ENCODE measurements at regions not wholly inside any gene's neighbourhood (a gene's known extent, or its start where the extent isn't known, plus 50 kb on each side); places are given as distances from the start of the nearest gene placed in this dataset.

DNA sequence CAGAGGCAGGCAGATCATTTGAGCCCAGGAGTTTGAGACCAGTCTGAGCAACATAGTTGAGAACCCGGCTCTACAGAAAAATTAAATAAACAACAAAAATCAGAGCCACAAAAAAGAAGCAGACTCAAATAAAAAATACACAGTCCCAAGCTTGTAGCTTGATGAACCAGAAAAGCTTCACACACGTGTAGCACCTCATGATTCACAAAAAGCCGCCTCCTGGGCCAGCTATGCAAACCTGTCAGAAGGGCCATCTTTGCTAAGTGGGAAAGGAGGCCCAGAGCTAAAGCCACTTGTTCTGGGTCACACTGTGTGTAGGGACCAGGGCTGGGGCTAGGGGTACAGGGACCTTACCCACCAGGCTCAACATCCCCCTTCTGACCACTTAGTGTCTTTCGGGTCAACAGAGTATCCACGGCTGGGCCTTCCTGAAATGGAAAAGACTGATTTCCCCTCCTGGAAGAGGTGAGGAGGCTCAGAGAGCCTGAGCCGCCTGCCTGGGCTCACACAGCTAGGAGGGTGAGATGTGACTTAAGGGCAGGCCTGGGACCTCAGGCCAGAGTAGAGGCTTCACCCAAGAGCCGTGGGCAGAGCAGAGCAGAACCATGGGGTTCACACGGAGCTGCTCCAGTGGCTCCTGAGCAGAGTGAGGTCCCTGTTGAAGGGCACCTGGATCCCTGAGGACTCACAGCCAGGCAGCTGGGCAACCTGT lies 269.6 kb downstream of the PARN start:
- DNase-seq (ENCODE audit: low spot score), result no peak

DNA sequence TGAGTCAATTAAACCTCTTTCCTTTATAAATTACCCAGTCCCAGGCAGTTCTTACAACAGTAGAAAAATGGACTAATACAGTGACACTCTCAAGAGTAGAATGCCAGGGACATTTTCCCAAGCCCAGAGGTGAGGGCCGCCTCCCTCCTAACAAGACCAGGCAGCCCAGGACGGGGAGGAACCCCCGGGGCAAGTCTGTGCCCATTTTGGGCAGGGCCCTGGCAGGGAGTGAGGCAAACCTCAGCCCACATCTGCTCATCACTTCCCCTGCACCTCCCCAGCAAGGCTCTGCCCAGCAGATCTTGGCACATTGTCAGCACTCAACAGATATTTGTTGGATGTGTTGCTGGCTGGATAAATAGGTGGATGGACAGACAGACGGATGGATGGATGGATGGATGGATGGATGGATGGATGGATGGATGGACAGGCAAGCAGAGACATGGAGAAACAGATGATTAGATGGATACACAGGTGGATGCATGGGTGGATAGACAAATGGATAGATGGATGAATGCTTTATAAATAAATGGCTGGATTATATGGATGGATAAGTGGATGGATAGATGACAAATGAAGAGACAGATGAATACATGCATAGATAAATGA lies 271.3 kb downstream of the PARN start:
- no peak for DNase-seq (ENCODE audit: low spot score)

- DNase-seq (ENCODE audit: low spot score), result no peak
Measured at GRCh38 chr16:14357328-14357727, 272.7 kb downstream of the PARN start.

GRCh38 chr16:14356064-14356463 lies 274.0 kb downstream of the PARN start:
- no peak for DNase-seq (ENCODE audit: low spot score)

DNA sequence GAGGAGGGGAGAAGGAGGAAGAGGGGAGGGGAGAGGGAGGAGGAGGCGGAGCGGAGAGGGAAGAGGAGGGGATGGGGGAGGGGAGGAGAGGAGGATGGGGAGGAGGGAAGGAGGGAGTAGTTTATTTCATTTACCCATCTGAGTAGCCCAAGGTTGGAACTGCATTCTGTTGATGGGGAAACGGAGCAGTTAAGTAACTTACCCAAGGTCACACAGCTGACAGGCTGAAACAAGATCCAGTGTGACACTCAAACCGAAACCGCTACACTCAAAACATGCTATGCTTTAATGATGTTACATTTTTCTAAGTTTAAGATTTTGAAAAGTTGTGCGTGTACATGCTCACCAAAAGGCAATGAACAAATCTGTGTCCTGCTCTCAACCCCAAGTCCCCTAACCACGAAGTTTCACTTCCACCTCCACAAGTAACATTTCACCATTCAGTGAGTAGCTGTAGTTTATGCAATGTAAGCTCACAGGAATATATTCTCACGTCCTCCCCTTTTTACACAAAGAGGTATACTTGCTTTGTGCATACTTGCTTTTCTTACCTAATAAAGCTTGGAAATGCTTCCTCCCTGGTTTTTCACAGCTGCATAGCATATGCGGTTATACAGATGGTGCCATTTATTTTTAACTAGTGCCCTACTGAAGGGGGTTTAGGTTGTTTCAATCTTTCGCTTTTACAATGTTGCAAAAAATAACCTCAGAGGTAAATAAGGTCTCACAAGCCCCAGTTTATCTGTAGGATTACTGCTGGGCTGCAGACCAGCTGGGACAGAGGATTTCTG lies 275.3 kb downstream of the PARN start:
- no peak for DNase-seq (ENCODE audit: low spot score)

DNA sequence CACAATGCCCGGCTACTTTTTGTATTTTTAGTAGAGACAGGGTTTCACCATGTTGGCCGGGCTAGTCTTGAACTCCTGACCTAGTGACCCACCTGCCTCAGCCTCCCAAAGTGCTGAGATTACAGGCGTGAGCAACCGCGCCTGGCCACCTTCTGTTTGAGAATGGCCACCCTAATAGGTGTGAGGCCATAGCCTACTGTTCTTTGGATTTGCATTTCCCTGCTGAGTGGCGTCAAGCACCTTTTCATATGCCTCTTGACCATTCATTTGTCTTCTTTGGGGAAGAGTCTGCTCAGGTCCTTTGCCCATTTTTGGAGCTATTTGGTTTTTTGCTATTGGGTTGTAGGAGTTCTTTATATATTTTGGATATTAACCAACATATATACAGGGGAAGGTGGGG lies 276.7 kb downstream of the PARN start:
- no peak for DNase-seq (ENCODE audit: low spot score)

GRCh38 chr16:14351647-14352046 lies 278.4 kb downstream of the PARN start:
- no peak for DNase-seq (ENCODE audit: low spot score)

DNA sequence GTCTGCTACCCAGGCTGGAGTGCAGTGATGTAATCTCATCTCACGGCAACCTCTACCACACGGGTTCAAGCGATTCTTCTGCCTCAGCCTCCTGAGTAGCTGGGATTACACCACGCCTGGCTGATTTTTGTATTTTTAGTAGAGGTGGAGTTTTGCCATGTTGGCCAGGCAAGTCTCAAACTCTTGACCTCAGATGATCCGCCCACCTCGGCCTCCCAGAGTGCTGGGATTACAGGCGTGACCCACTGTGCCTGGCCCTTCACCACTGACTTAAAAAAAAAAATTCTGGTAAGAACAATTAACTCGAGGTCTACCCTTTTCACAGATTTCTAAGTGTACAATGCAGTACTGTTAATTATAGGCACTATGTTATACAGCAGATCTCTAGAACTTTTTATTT lies 279.4 kb downstream of the PARN start:
- DNase-seq (ENCODE audit: low spot score), result no peak

DNA sequence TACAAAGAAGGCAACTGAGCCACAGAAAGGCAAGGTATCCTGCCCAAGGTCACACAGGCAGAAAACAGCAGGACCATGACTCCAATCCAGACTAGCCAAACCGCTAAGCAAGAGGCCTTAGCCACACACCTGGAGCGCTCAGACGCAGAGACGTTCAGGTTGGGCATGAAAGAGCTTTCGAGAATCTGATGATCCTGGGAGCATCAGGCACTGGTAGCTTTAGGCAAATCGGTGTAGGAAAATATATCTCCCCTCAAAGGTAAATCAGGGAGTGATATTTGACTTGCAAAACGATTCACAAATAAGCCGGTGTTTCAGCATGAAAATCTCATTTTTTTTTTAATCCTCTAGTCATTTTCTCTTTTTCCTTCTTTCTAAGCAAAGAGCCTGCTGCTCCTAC lies 279.0 kb downstream of the MRTFB start:
- DNase-seq (ENCODE audit: low spot score), result no peak

DNA sequence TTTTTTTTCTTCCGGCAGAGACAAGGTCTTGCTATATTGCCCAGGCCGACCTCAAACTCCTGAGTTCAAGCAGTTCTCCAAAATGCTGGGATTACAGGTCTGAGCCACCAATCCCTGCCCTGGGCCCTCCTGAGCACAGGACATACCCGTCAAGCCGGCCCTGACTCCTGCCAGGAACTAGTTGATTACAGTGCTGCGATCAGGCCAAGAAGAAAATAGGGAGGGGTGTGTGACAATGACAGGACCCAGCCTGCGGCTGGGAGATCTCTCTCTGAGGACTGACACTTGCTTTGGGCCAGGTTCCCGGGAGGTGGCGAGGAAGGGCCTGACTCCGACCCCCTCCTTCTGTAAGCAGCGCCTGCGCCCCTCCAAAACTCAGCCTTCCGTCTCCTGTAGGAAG lies 276.6 kb downstream of the MRTFB start:
- no peak for DNase-seq (ENCODE audit: low spot score)

GRCh38 chr16:14346278-14347142 lies 275.4 kb downstream of the MRTFB start:
- no peak for DNase-seq (ENCODE audit: low spot score)

- DNase-seq (ENCODE audit: low spot score), result no peak
Measured at GRCh38 chr16:14345512-14346115, 274.5 kb downstream of the MRTFB start.

GRCh38 chr16:14344945-14345344 lies 273.8 kb downstream of the MRTFB start:
- no peak for DNase-seq (ENCODE audit: low spot score)

- DNase-seq (ENCODE audit: low spot score), result no peak
Measured at GRCh38 chr16:14344292-14344691, 273.2 kb downstream of the MRTFB start.

- DNase-seq (ENCODE audit: low spot score), result no peak
Measured at GRCh38 chr16:14341324-14342225, 270.5 kb downstream of the MRTFB start.

GRCh38 chr16:14339694-14340093 lies 268.6 kb downstream of the MRTFB start:
- DNase-seq (ENCODE audit: low spot score), result no peak

DNA sequence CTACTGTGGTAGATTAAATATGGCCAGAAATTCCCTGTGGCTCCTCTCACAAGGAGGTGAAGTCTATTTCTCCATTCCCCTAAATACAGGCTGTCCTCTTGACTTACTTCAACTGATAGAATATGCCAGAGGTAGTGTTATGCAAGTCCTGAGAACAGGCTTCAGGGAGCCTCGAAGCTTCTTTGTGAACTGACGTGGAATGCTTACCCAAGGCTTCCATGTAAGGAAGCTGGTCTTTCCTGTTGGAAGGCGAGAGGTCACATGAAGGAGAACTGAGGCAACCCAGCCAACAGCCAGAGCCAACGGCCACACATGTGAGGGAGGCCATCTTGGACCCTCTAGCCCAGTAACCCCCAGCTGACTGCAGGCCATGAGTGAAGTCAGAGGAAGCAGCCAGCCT lies 267.9 kb downstream of the MRTFB start:
- DNase-seq (ENCODE audit: low spot score), result no peak

GRCh38 chr16:14338236-14338635 lies 267.1 kb downstream of the MRTFB start:
- DNase-seq (ENCODE audit: low spot score), result no peak

- DNase-seq (ENCODE audit: low spot score), result no peak
Measured at GRCh38 chr16:14337303-14338191, 266.4 kb downstream of the MRTFB start.

DNA sequence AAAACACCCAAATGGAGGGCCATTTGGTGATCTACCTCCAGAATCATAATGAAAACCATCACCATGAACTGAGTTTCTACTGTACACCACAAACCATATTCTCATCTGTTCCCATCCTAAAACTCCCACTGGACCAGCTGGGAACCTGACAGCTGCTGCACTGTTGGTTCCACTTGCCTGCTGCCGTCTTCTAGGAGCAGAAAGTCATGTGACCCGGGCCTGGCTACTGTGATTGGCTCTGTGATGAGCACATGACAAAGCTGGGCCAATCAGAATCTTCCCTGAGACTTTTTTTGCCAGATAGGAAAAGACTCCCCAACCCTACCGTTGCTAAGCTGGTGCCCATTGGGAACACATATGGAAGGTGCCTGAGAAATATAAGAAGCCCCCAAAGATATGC lies 264.2 kb downstream of the MRTFB start:
- DNase-seq (ENCODE audit: low spot score), result no peak
